ENCODE measurements at regions not wholly inside any gene's neighbourhood (a gene's known extent, or its start where the extent isn't known, plus 50 kb on each side); places are given as distances from the start of the nearest gene placed in this dataset.

- DNase-seq = no peak
Observed at GRCh38 chr4:125956276-125956675, 641.5 kb downstream of the FAT4 start.

GRCh38 chr4:125958519-125958918 is 643.8 kb downstream of the FAT4 start:
- no peak for DNase-seq

- DNase-seq = no peak
Observed at GRCh38 chr4:125961626-125962025, 646.9 kb downstream of the FAT4 start.

- no peak for DNase-seq
Observed at GRCh38 chr4:125975861-125976397, 661.2 kb downstream of the FAT4 start.

- no peak for DNase-seq
Observed at GRCh38 chr4:125979950-125980349, 665.2 kb downstream of the FAT4 start.

GRCh38 chr4:125983168-125983567 is 668.4 kb downstream of the FAT4 start:
- no peak for DNase-seq

GRCh38 chr4:125985856-125986255 is 671.1 kb downstream of the FAT4 start:
- no peak for DNase-seq

GRCh38 chr4:125986307-125986706 is 671.6 kb downstream of the FAT4 start:
- no peak for DNase-seq

- DNase-seq = no peak
Observed at GRCh38 chr4:125988464-125988863, 673.7 kb downstream of the FAT4 start.

GRCh38 chr4:125991398-125991797 is 676.6 kb downstream of the FAT4 start:
- DNase-seq = no peak

- DNase-seq = no peak
Observed at GRCh38 chr4:125992891-125993290, 678.1 kb downstream of the FAT4 start.

GRCh38 chr4:125994024-125994423 is 679.3 kb downstream of the FAT4 start:
- DNase-seq = no peak

GRCh38 chr4:125994430-125994829 is 679.7 kb downstream of the FAT4 start:
- no peak for DNase-seq

- DNase-seq = no peak
Observed at GRCh38 chr4:126004941-126005340, 690.2 kb downstream of the FAT4 start.

- DNase-seq = no peak
Observed at GRCh38 chr4:126007142-126007541, 692.4 kb downstream of the FAT4 start.

- DNase-seq = no peak
Observed at GRCh38 chr4:126012691-126013290, 698.0 kb downstream of the FAT4 start.

- DNase-seq = no peak
Observed at GRCh38 chr4:126018274-126018673, 703.5 kb downstream of the FAT4 start.

- DNase-seq = no peak
Observed at GRCh38 chr4:126023896-126024295, 709.1 kb downstream of the FAT4 start.

GRCh38 chr4:126027601-126028000 is 712.8 kb downstream of the FAT4 start:
- DNase-seq = no peak

- DNase-seq = no peak
Observed at GRCh38 chr4:126028876-126029275, 714.1 kb downstream of the FAT4 start.

GRCh38 chr4:126037231-126037630 is 722.5 kb downstream of the FAT4 start:
- DNase-seq = no peak

GRCh38 chr4:126038502-126039144 is 723.9 kb downstream of the FAT4 start:
- no peak for DNase-seq

GRCh38 chr4:126046081-126046614 is 731.4 kb downstream of the FAT4 start:
- no peak for DNase-seq

- no peak for DNase-seq
Observed at GRCh38 chr4:126047114-126047513, 732.4 kb downstream of the FAT4 start.
